HepG2 (cell line): ENCODE measurements at regions not wholly inside any gene's neighbourhood (a gene's known extent, or its start where the extent isn't known, plus 50 kb on each side); places are given as distances from the start of the nearest gene placed in this dataset.

Experiments used
- ATAC-seq: fragments of 200-7000 bp; cut with Tn5 transposase; 3 replicates; pipeline ENCODE4 v1.9.1; 2020; ENCODE audit warnings: mild to moderate bottlenecking, moderate library complexity
- BruUV-seq: library from RNA; stranded (reverse); fragments of 400-500 nt; replicated peaks from 2 replicates; lab custom pipeline; 2021; lab: Mats Ljungman, UMichigan
- CTCF ChIA-PET: fragments of 300-600 bp; formaldehyde crosslinking; extraction: SDS; loops from one replicate; lab custom pipeline; 2021; ENCODE audit warnings: low total read pairs, inconsistent platforms, low intra/inter-chr PET ratio; lab: Yijun Ruan, JAX
- POLR2A ChIA-PET: fragments of 350-600 bp; sonication (Branson Sonifier 250); formaldehyde crosslinking; loops from one replicate; lab custom pipeline; 2020; ENCODE audit warnings: antibody characterized with exemption, inconsistent platforms; lab: Yijun Ruan, JAX
- DNase-seq: peaks from one replicate; pipeline ENCODE4 v3.0.0-alpha.2; 2015; ENCODE audit warnings: low spot score
- FAIRE-seq: peaks from 3 replicates; lab custom pipeline; 2011; peaks lifted over from hg19 to GRCh38; lab: Jason Lieb, UNC
- H2AFZ ChIP-seq: one replicate; pipeline ENCODE4 v1.6.1; 2011; ENCODE audit warnings: low read length, inconsistent platforms
- H3K27ac ChIP-seq: fragments of 300-600 bp; 3 replicates; pipeline ENCODE4 v1.8.0; 2011; ENCODE audit warnings: mixed run types, mild to moderate bottlenecking, mixed read lengths, low read length, inconsistent platforms; ENCODE audit not compliant: insufficient read depth; ENCODE audit errors: extremely low read length
- H3K27me3 ChIP-seq, 2 experiments: fragments of 200-600 bp in 1 of 2; 2 replicates in 1 of 2; 3 replicates in 1 of 2; pipeline versions ENCODE4 v1.6.0 to v1.8.0; 2011; ENCODE audit warnings: low read length in 2 of 2, mild to moderate bottlenecking in 2 of 2, moderate library complexity in 2 of 2, inconsistent platforms in 1 of 2; ENCODE audit not compliant: insufficient read depth in 2 of 2, control insufficient read depth in 1 of 2
- H3K36me3 ChIP-seq, 2 experiments: fragments of 200-600 bp in 1 of 2; replicated peaks in 1 of 2; 2 replicates in 1 of 2; 3 replicates in 1 of 2; pipeline versions ENCODE4 v1.5.1 to v1.8.0; 2011; ENCODE audit warnings: low read length in 2 of 2, inconsistent platforms in 1 of 2; ENCODE audit not compliant: insufficient read depth in 2 of 2, control insufficient read depth in 1 of 2
- H3K4me1 ChIP-seq: 2 replicates; pipeline ENCODE4 v1.5.1; 2012; ENCODE audit warnings: low read length, inconsistent platforms; ENCODE audit not compliant: insufficient read depth
- H3K4me2 ChIP-seq: 2 replicates; pipeline ENCODE4 v1.6.0; 2011; ENCODE audit warnings: low read depth, low read length, inconsistent platforms
- H3K4me3 ChIP-seq, 3 experiments: fragments of 200-600 bp in 1 of 3; sonication (generic), shearing (Covaris generic) in 1 of 3; replicated peaks in 1 of 3; 2 replicates each; pipeline ENCODE4 v1.5.1; 2011 to 2016; ENCODE audit warnings: low read length in 3 of 3, inconsistent platforms in 2 of 3, low read depth in 2 of 3, mild to moderate bottlenecking in 2 of 3, control low read depth in 1 of 3, mixed read lengths in 1 of 3; ENCODE audit not compliant: insufficient read depth in 1 of 3
- H3K79me2 ChIP-seq: one replicate; pipeline ENCODE4 v1.6.1; 2011; ENCODE audit warnings: low read length, inconsistent platforms; ENCODE audit not compliant: insufficient read depth
- H3K9ac ChIP-seq: 2 replicates; pipeline ENCODE4 v1.6.0; 2011; ENCODE audit warnings: mild to moderate bottlenecking, low read depth, low read length, inconsistent platforms; ENCODE audit not compliant: insufficient read depth
- H3K9me3 ChIP-seq: 2 replicates; pipeline ENCODE4 v1.5.1; 2012; ENCODE audit warnings: mild to moderate bottlenecking, low read length
- H4K20me1 ChIP-seq: 2 replicates; pipeline ENCODE4 v1.6.0; 2011; ENCODE audit warnings: inconsistent platforms, mild to moderate bottlenecking, low read length, moderate library complexity; ENCODE audit not compliant: insufficient read depth
- MAFG ChIP-seq: sonication (generic); formaldehyde crosslinking; IDR thresholded peaks from 2 replicates; pipeline ENCODE4 v1.5.1; 2020; ENCODE audit warnings: mild to moderate bottlenecking, missing genetic modification reagents
- MAZ ChIP-seq, 2 experiments: sonication (generic) in 1 of 2; formaldehyde crosslinking in 1 of 2; IDR thresholded peaks; 2 replicates each; pipeline versions ENCODE4 v1.5.0 to v1.6.1; 2012 to 2020; ENCODE audit warnings: low read depth in 2 of 2, mild to moderate bottlenecking in 2 of 2, borderline replicate concordance in 1 of 2, improper control_type of control experiment in 1 of 2, low read length in 1 of 2, missing genetic modification reagents in 1 of 2, moderate library complexity in 1 of 2
- PHF5A ChIP-seq: IDR thresholded peaks from one replicate; pipeline ENCODE4 v1.6.1; 2018; ENCODE audit warnings: low read depth, missing genetic modification reagents; ENCODE audit not compliant: unreplicated experiment
- RBAK ChIP-seq: sonication (generic); formaldehyde crosslinking; IDR thresholded peaks from 2 replicates; pipeline ENCODE4 v1.5.1; 2020; ENCODE audit warnings: mild to moderate bottlenecking, missing genetic modification reagents
- REST ChIP-seq, 2 experiments: IDR thresholded peaks; 2 replicates each; pipeline ENCODE4 v1.6.1; 2011 to 2012; ENCODE audit warnings: low read length in 2 of 2, borderline replicate concordance in 1 of 2, low read depth in 1 of 2, mild to moderate bottlenecking in 1 of 2, moderate library complexity in 1 of 2
- TGIF2 ChIP-seq: IDR thresholded peaks from 2 replicates; pipeline ENCODE4 v1.6.1; 2016; ENCODE audit warnings: control low read depth, missing compliant biosample characterization
- ZBTB2 ChIP-seq: sonication (generic); formaldehyde crosslinking; IDR thresholded peaks from 2 replicates; pipeline ENCODE4 v1.8.0; 2022; ENCODE audit warnings: low read depth, missing genetic modification reagents
- ZBTB25 ChIP-seq: IDR thresholded peaks from 2 replicates; pipeline ENCODE4 v1.6.1; 2018; ENCODE audit warnings: missing genetic modification reagents
- ZNF574 ChIP-seq: sonication (generic); formaldehyde crosslinking; IDR thresholded peaks from 2 replicates; pipeline ENCODE4 v1.4.0; 2020; ENCODE audit warnings: missing genetic modification reagents
- ZNF660 ChIP-seq: sonication (generic); formaldehyde crosslinking; IDR thresholded peaks from 2 replicates; pipeline ENCODE4 v1.5.1; 2020; ENCODE audit warnings: mild to moderate bottlenecking, low read depth, missing genetic modification reagents, borderline replicate concordance
- WGBS: methylation state at CpG from one replicate; pipeline ENCODE4 v1.1.6; 2017; ENCODE audit warnings: low lambda C conversion rate; 5-methylcytosine and 5-hydroxymethylcytosine counted together
- in situ Hi-C: cut with HindIII; loops from 2 replicates; pipeline ENCODE4 v1.10.0; 2017; ENCODE audit warnings: low pct_unique_long_range_greater_than_20kb; ENCODE audit not compliant: extremely low pct_ligation_motif_present
- intact Hi-C: fragments of 100-400 bp; cut with micrococcal nuclease; formaldehyde crosslinking; loops from one replicate; pipeline ENCODE4 v1.10.0; 2022; ENCODE audit not compliant: unreplicated experiment

- no TSS peak for BruUV-seq
- no peak overlapping the region for H3K9ac ChIP-seq
These were observed 148.0 kb downstream of the RPLP1 start for GRCh38 chr15:69600556-69601085.

More at GRCh38 chr15:69600556-69601085, 148.0 kb downstream of the RPLP1 start:
- H3K4me3 ChIP-seq: no peak overlapping the region
- H3K4me2 ChIP-seq: no peak overlapping the region
- no peaks in the 10 kb centered on the region for H3K79me2 ChIP-seq
- no peaks in the 10 kb centered on the region for H3K9me3 ChIP-seq
- DNase-seq (no peak), ATAC-seq (no peak), FAIRE-seq (no peak)
- H3K4me1 ChIP-seq: peaks cover 11% of the 10 kb centered on the region
- intact Hi-C loops: no loop called here
- peaks cover 16 to 97% of the 10 kb centered on the region in 2 experiments; a peak in 4 of 5 replicates for H3K27me3 ChIP-seq
- ChIA-PET POLR2A (no interaction called here), CTCF (no interaction called here)
- 3% methylated on average over 3 of the region's 3 CpGs for WGBS
- H3K27ac ChIP-seq: no peak overlapping the region
- H2AFZ ChIP-seq: no peak overlapping the region
- no peak for TF ChIP-seq ZNF660
- TF ChIP-seq ZNF574 (CRISPR knock-in tag): no peak
- TF ChIP-seq MAZ (IDR thresholded peaks at IDR 0.05; ENCODE audit: borderline replicate concordance, low read depth, low read length): no peak
- no peak for TF ChIP-seq MAZ (CRISPR knock-in tag; IDR thresholded peaks at IDR 0.05; ENCODE audit: low read depth)
- no peak for TF ChIP-seq REST (IDR thresholded peaks at IDR 0.05; ENCODE audit: borderline replicate concordance in 1 of 2, low read depth in 1 of 2, low read length in 2 of 2)
- TF ChIP-seq RBAK (CRISPR knock-in tag): no peak
- TF ChIP-seq ZBTB25 (CRISPR knock-in tag): no peak
- TF ChIP-seq ZBTB2 (CRISPR knock-in tag): no peak
- TF ChIP-seq PHF5A (CRISPR knock-in tag): no peak
- TF ChIP-seq MAFG (CRISPR knock-in tag): no peak
- TF ChIP-seq TGIF2 (CRISPR knock-in tag): no peak
- H3K36me3 ChIP-seq: no peaks in the 10 kb centered on the region
- in situ Hi-C loops: no loop called here
- H4K20me1 ChIP-seq: peaks cover 84% of the 10 kb centered on the region
